Thoracic aorta (tissue), 2 donors: ENCODE measurements at regions not wholly inside any gene's neighbourhood (a gene's known extent, or its start where the extent isn't known, plus 50 kb on each side); places are given as distances from the start of the nearest gene placed in this dataset.
"Not testable (repeated sequence)": the region's sequence is repeated elsewhere in the genome, so short reads cannot be mapped to it uniquely, and the experiment has no call there.

Experiments used
- ATAC-seq: fragments of 150-250 bp; one replicate; pipeline ENCODE4 v1.8.0; 2017; ENCODE audit warnings: low read depth; ENCODE audit not compliant: insufficient number of reproducible peaks, low FRiP score
- DNase-seq: peaks from one replicate; pipeline ENCODE4 v3.0.0-alpha.2; 2020; ENCODE audit warnings: low spot score
- H3K27ac ChIP-seq, 2 donors: fragments of 200-600 bp; sonication (generic); 1 replicate in 1 of 2; 2 replicates in 1 of 2; pipeline ENCODE4 v1.5.1; 2016; ENCODE audit warnings: mild to moderate bottlenecking in 2 of 2, moderate library complexity in 2 of 2
- H3K27me3 ChIP-seq: fragments of 200-600 bp; sonication (generic); replicated peaks from 2 replicates; pipeline ENCODE4 v1.6.0; 2016; ENCODE audit warnings: mild to moderate bottlenecking; ENCODE audit not compliant: insufficient read depth
- H3K36me3 ChIP-seq: fragments of 200-600 bp; sonication (generic); one replicate; pipeline ENCODE4 v1.5.1; 2016
- H3K4me1 ChIP-seq, 2 donors: fragments of 200-600 bp; sonication (generic); 1 replicate in 1 of 2; 2 replicates in 1 of 2; pipeline versions ENCODE4 v1.5.1 to v1.6.0; 2016; ENCODE audit warnings: low read depth in 2 of 2, mild to moderate bottlenecking in 1 of 2; ENCODE audit not compliant: control insufficient read depth in 1 of 2
- H3K4me3 ChIP-seq: fragments of 200-600 bp; sonication (generic); 2 replicates; pipeline ENCODE4 v1.5.1; 2016; ENCODE audit warnings: mild to moderate bottlenecking
- H3K9me3 ChIP-seq: fragments of 200-600 bp; sonication (generic); 2 replicates; pipeline ENCODE4 v1.5.1; 2016
- TF ChIP-seq, protein P1 (sequence below): fragments of 200-600 bp; sonication (generic); IDR thresholded peaks from one replicate; pipeline ENCODE4 v1.5.1; 2019; ENCODE audit warnings: antibody characterized with exemption

DNA sequence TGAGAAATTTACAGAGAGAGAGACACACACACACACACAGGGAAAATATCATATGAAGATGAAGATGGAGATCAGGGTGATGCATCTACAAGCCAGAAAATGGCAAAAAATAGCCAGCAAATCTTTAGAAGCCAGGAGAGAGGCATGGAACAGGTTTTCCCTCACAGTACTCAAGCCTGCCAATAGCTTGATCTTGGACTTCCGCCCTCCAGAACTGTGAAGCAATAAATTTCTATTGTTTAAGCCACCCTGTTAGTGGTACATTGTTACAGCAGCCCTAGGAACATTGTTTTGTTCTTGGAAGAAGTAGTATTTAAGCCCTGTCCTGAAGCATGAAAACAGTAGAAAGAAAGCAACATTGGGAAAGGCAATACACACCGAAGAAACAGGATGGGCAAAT lies 292.0 kb upstream of the LRP1B start:
- Histone ChIP-seq H3K36me3 (no peaks in the 10 kb centered on the region), H3K27ac (no peak overlapping the region), H3K9me3 (no peaks in the 10 kb centered on the region), H3K27me3 (no peaks in the 10 kb centered on the region), H3K4me1 (no peaks in the 10 kb centered on the region), H3K4me3 (no peak overlapping the region)
- no peak for DNase-seq
- TF ChIP-seq, protein P1, sequence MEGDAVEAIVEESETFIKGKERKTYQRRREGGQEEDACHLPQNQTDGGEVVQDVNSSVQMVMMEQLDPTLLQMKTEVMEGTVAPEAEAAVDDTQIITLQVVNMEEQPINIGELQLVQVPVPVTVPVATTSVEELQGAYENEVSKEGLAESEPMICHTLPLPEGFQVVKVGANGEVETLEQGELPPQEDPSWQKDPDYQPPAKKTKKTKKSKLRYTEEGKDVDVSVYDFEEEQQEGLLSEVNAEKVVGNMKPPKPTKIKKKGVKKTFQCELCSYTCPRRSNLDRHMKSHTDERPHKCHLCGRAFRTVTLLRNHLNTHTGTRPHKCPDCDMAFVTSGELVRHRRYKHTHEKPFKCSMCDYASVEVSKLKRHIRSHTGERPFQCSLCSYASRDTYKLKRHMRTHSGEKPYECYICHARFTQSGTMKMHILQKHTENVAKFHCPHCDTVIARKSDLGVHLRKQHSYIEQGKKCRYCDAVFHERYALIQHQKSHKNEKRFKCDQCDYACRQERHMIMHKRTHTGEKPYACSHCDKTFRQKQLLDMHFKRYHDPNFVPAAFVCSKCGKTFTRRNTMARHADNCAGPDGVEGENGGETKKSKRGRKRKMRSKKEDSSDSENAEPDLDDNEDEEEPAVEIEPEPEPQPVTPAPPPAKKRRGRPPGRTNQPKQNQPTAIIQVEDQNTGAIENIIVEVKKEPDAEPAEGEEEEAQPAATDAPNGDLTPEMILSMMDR = no peak
- no peak for ATAC-seq

DNA sequence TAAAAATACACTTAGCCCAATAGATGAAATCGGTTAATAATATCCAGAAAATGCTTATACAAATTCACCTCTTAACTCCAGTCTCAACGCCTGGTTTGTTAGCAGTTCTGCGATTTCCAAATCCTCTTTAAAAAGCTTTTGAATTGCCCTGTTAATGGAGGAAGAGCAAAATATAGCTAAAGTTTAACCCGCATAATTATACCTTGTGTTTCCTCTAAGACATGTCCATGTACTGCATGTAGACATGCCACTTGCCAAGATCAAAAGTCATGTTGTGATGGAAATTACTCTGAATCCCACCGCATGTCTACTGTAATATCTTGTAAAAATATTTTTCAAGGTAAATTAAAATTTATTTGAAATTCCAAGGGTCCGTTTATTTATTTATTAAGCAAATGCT lies 291.2 kb upstream of the LRP1B start:
- TF ChIP-seq, protein P1 = no peak
- ATAC-seq = no peak
- no peak for DNase-seq
- no peaks in the 10 kb centered on the region for H3K4me1 ChIP-seq
- H3K4me3 ChIP-seq = no peak overlapping the region
- no peaks in the 10 kb centered on the region for H3K27me3 ChIP-seq
- no peaks in the 10 kb centered on the region for H3K9me3 ChIP-seq
- no peaks in the 10 kb centered on the region for H3K36me3 ChIP-seq
- no peak overlapping the region for H3K27ac ChIP-seq

DNA sequence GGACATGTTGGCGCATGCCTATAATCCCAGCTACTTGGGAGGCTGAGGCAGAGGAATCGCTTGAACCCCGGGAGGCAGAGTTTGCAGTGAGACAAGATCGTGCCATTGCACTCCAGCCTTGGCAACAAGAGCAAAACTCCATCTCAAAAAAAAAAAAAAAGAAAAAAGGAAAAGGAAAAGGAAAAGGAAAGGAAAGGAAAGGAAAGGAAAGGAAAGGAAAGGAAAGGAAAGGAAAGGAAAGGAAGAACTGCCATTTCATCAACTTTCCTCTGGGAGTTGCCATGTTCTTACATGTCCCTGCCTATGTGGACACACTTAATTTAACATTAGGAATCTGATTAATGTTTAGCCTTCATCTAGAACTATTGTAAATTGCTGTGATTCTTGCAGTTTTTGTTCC lies 287.9 kb upstream of the LRP1B start:
- H3K36me3 ChIP-seq, H3K27ac ChIP-seq, ATAC-seq, H3K4me3 ChIP-seq, DNase-seq, H3K9me3 ChIP-seq, H3K27me3 ChIP-seq, H3K4me1 ChIP-seq: not testable (repeated sequence)

DNA sequence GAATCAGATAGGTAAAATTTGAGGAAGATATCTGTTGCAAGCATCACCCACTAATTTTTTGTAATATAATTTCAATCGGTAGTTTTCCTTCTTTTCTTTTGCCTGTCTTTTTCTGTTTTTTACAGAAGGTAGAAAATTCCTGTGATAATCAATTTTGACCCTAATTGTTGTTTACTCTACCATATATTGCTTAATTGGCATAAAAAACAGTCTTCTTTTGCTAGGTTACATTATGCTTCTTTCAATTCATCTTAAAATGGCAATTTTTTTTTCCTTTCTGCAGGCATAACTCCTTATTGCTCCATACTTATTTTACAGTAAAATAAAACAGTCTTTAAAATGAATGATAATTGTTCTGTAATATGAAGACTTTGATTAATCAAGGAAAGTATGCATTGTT lies 286.2 kb upstream of the LRP1B start:
- no peak for DNase-seq
- ATAC-seq = no peak
- H3K27me3 ChIP-seq = no peaks in the 10 kb centered on the region
- no peak overlapping the region for H3K27ac ChIP-seq
- no peak overlapping the region for H3K4me3 ChIP-seq
- TF ChIP-seq, protein P1 = no peak
- H3K4me1 ChIP-seq = no peaks in the 10 kb centered on the region
- no peaks in the 10 kb centered on the region for H3K9me3 ChIP-seq
- H3K36me3 ChIP-seq = no peaks in the 10 kb centered on the region

DNA sequence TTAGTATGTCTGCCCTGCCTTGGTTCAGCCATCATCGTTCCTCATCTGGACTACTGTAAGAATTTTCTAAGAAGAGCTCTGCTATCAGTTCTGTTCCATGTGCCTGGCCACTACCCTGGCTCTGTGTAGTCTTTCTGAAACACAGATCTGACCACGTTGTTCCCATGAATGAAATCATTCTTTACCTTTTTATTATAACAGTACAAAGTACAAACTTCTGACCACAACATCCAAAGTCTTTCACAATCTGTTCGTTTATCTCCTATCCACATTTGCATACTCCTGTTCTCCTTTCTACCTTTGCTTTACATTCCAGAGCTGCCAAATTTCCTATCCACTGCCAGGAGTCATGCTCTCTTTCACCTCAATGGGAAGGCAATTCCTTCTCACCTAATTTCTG lies 284.6 kb upstream of the LRP1B start:
- no peaks in the 10 kb centered on the region for H3K4me1 ChIP-seq
- no peaks in the 10 kb centered on the region for H3K36me3 ChIP-seq
- TF ChIP-seq, protein P1 = no peak
- H3K27me3 ChIP-seq = no peaks in the 10 kb centered on the region
- H3K9me3 ChIP-seq = no peaks in the 10 kb centered on the region
- no peak for DNase-seq
- no peak overlapping the region for H3K4me3 ChIP-seq
- no peak overlapping the region for H3K27ac ChIP-seq
- ATAC-seq = no peak

DNA sequence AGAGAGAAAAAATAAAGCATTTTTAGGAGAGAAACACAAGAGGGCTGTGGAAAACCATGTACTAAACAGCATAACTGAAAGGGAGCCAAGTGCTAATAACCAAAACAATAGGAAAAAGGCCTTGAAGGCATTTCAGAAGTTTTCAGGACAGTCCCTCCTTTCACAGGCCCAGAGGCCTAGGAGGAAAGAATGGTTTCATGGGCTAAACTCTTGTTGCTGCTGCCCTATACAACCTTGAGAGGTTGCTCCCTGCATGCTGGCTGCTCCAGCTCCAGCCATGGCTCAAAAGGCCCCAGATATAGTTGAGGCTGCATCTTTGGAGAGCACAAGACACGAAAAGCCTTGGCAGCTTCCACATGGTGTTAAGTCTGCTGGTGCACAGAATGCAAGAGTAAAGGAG lies 267.4 kb upstream of the LRP1B start:
- no peak overlapping the region for H3K4me3 ChIP-seq
- DNase-seq (no peak), ATAC-seq (no peak)
- no peaks in the 10 kb centered on the region for H3K4me1 ChIP-seq
- no peaks in the 10 kb centered on the region for H3K36me3 ChIP-seq
- no peaks in the 10 kb centered on the region for H3K27me3 ChIP-seq
- no peak overlapping the region for H3K27ac ChIP-seq
- no peaks in the 10 kb centered on the region for H3K9me3 ChIP-seq
- TF ChIP-seq, protein P1 = no peak
